Neural progenitor cell (in vitro differentiated cells): ENCODE measurements at regions not wholly inside any gene's neighbourhood (a gene's known extent, or its start where the extent isn't known, plus 50 kb on each side); places are given as distances from the start of the nearest gene placed in this dataset.

Experiments used
- EZH2phosphoT487 ChIP-seq: fragments of 200-600 bp; sonication (generic); IDR thresholded peaks from 2 replicates; pipeline ENCODE4 v1.6.1; 2017; ENCODE audit warnings: antibody characterized with exemption
- TF ChIP-seq, protein P1 (sequence below): fragments of 200-600 bp; sonication (generic); IDR thresholded peaks from 2 replicates; pipeline ENCODE4 v1.5.1; 2017; ENCODE audit warnings: antibody characterized with exemption, mild to moderate bottlenecking

DNA sequence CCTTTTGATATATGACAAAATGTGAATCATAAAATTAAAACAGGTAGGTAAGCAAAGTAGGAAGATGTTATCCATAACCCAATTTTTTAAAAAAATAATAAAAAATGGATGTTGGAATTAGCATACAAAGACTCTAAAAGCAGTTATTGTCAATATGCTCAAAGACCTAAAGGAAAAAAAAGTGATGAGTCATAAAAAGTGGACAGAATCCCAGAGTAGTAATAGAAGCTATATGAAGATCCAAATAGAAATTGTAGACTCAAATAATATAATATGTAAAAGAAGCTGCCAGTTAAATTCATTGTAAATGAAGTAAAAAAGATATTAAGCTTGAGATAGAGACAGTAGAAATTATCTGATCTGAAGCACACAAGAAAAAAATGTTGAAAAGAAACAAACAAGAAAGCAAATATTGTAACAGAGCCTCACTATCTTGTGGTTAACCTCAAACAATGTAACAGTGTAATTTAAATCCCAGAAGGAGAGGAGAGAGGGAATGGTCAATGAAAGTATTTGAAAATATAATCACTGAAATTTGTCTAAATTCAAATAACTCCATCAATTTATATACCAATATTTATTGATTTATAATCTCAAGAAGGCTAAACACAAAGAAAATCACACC lies 773.4 kb upstream of the RAG2 start:
- TF ChIP-seq, protein P1, sequence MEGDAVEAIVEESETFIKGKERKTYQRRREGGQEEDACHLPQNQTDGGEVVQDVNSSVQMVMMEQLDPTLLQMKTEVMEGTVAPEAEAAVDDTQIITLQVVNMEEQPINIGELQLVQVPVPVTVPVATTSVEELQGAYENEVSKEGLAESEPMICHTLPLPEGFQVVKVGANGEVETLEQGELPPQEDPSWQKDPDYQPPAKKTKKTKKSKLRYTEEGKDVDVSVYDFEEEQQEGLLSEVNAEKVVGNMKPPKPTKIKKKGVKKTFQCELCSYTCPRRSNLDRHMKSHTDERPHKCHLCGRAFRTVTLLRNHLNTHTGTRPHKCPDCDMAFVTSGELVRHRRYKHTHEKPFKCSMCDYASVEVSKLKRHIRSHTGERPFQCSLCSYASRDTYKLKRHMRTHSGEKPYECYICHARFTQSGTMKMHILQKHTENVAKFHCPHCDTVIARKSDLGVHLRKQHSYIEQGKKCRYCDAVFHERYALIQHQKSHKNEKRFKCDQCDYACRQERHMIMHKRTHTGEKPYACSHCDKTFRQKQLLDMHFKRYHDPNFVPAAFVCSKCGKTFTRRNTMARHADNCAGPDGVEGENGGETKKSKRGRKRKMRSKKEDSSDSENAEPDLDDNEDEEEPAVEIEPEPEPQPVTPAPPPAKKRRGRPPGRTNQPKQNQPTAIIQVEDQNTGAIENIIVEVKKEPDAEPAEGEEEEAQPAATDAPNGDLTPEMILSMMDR, result no peak
- TF ChIP-seq EZH2phosphoT487, result no peak
